HG03175 (cell line): ENCODE measurements at regions not wholly inside any gene's neighbourhood (a gene's known extent, or its start where the extent isn't known, plus 50 kb on each side); places are given as distances from the start of the nearest gene placed in this dataset.
"Not testable (repeated sequence)": the region's sequence is repeated elsewhere in the genome, so short reads cannot be mapped to it uniquely, and the experiment has no call there.

Experiments
- ATAC-seq: cut with Tn5 transposase; IDR thresholded peaks from one replicate; pipeline ENCODE4 v1.9.1; 2021; ENCODE audit warnings: mild to moderate bottlenecking, moderate library complexity; ENCODE audit not compliant: unreplicated experiment

DNA sequence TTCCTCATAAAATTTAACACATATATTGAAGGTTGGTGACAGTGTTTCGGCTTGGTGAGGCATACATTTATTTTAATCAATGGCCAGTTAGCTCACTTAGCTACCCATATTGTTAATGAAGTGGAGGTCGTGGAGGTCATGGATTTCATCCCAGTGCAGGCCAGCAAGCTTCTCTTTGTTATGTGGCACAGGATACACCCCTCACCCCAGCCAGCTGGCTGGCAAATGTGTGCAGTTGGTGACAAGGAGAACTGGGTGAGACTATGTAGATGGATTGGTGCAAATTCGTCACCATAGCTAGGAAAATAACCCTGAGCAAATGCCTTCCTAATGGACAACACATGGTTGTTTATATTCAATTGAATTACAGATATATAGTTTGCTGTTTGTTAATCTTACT lies 50.5 kb upstream of the FOXP2 start:
- no peak for ATAC-seq

GRCh38 chr7:114363292-114363691 lies 51.3 kb upstream of the FOXP2 start:
- ATAC-seq, result no peak

DNA sequence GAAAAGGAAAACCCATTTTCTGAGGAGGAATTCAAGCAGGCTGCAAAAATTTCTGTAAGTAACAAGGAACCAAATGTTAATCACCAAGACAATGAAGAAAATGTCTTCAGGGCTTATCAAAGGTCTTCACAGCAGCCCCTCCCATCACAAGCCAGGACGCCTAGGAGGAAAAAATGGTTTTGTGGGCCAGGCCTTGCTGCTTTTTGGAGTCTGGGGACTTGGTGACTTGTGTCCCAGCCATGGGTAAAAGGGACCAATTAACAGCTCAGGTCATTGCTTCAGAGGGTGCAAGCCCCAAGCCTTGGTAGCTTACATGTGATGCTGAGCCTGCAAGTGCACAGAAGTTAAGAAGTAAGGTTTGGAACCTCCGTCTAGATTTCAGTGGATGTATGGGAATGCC lies 55.7 kb upstream of the FOXP2 start:
- ATAC-seq, result no peak

DNA sequence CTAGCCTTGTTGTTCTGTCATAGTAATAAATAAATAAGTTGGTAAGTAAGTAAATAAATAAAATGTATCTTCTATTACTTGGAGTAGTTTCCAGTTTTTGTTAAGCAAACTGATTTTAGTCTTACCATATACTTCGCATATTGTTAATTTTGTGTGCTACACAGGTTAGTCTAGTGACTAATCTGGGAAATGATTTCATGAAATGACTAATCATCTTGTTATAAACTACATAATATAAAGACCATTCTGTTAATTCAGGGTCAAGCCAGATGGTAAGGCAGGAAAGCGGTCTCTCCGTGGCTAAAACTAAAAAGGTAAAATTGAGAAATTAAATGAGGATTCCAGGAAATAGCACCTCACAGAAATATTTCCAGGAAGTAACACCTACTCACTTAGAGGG lies 58.5 kb upstream of the FOXP2 start:
- no peak for ATAC-seq

- ATAC-seq, result no peak
These were observed 60.3 kb upstream of the FOXP2 start for GRCh38 chr7:114354306-114354705.

DNA sequence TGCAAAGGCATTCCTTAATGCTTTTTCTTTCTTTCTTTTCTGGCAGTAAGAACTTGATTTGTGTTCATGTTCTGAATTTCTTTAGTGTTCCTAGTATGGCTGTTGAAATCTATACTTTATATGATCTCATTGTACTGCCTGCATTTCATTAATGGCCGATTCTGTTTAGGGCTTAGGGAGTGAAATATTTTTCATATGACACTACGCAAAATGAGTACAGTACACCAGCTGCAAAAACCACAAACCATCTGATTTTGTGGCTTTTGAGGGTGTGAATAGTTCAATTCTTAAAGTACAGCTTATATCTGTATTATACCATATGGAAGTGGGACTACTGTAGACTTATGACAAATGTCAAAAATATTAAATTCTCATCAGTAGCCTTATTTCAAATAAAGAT lies 69.1 kb upstream of the FOXP2 start:
- ATAC-seq, result no peak

DNA sequence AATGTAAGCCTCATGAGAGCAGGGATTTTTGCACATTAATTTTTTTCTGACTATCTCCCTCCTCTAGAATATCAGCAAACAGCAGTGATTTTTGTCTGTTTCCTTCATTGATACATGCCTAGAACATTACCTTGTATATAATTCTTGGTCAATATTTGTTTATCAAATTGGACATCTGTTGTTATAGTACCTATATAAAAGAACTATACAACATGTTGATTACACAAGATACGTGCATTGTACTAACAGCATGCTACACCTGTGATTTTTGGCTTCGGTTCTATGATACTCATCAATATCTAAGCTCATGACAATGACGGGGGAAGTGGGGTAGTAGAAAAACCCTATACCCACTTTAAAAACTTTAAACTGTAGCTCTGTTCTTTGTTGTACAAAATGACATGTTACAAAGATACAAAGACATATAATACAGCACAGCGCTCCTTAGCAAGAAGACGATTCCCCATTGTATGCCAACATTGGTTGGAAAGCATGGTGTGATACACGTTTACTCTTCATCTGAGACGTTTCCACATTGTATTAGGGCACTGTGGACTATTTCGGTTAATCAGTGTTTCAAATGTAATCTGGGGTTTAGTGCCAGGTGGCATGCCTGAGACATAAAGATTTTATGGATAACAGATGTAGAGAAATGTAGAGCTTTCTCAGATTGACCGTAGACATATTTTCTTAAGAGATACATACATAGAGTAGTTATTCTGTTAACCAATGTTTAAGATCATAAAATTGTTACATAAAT lies 70.5 kb upstream of the FOXP2 start:
- ATAC-seq, result no peak

DNA sequence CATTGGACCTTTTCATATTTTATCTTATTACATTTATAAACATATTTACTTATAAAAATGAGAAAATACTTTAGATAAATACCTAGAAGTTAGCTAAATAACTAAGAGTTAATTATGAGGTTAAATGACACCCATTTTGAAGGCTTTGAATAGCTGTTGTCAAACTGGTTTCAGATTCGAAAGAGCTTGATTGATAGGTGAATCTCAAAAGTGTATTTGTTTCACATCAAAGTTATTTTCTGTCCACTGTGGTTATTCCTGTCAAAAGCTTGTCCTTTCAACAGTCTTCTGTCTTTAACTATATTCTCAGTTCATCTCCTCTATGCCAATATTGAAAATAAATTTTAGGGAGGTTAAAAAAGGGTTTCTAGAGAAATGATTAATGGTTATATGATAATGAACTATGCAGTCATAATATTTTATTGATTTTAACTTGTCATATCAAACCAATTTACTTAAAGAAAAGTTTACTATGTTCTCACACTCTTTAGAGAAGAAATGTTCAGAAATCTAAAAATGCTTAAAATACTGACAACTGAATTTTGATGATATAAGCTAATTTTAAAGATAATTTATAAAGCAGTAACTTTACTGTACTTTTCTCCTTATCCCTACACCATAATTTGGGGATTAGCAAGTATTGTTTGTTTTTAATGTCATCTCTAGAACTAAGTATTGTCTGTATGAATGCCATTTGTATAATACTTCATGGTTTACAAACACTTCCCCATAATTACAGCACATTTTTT lies 72.0 kb upstream of the FOXP2 start:
- no peak for ATAC-seq

DNA sequence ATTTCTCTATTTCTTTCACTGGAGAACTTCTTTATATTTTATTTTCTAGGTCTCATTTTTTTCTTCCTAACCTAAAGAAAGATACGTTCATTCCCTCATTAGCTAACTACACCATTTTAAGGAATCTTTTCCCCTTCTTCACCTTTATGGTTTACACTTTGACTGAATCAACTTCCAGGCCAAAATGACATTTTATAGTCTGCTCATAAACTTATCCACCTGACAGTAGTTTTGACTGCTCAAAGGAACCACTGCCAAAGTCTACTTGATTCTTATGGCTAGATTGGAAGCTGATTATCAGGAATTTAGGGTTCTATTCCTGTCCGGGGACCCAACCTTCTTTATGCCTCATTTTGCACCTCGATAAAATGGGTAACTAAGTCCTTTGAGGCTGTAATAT lies 73.0 kb upstream of the FOXP2 start:
- no peak for ATAC-seq

DNA sequence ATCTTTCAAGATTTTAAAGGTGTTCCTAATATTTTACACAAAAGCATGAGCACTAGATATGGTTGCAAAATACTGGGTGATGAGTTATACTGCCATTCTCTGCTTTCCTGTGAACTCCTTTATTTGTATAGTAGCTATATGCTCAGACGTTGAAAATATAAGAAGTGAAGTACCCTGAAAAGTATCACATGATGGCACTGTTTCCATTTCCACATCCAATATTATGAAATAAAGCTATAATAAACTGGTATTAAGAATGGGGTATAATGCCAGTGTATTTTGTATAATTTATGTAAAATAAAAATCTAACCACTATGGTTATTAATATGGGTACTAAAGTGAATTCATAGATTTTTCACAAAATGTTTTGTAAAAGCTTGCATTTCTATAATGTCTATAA lies 79.6 kb upstream of the FOXP2 start:
- ATAC-seq, result no peak

DNA sequence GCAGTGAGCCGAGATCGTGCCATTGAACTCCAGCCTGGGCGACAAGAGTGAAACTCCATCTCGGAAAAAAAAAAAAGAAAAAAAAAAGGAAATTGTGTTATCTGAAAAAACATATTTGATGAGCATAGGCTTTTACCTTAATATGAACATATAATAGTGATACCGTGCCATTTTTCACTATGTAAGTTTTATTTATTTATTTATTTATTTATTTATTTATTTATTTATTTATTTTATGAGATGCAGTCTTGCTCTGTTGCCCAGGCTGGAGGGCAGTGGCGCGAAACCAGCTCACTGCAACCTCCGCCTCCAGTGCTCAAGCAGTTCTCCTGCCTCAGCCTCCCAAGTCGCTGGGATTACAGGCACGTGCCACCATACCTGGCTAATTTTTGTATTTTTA lies 85.2 kb upstream of the FOXP2 start:
- ATAC-seq, result not testable (repeated sequence)

DNA sequence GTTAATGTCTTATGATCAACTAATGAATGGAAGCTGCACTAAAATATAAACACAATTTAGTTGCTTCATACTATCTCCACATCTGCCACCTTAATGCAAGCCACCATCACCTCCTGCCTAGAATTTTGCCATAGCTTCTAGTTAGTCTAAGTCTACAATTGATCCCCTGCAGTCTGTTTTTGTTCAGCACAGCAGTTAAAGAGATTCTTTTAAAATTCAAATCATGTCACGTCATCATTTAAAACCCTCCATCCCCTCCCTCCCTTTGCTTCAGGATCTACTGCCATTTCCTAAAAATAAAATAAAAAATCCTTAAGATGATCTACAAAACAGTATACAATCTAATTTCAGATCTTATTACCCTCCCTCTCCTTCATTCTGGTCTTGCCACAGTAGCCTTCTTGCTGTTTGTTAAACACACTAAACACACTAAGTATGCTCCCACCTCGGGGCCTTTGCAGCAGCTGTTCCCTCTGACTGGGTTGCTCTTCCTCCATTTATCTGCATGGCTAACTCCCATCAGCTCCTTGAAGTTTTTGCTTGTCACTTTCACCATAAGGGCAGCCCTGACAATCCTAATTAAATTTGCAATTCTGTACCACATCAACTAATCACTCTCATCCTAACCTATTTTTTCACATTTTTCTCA lies 97.0 kb upstream of the FOXP2 start:
- no peak for ATAC-seq

- ATAC-seq, result no peak
These were observed 102.0 kb upstream of the FOXP2 start for GRCh38 chr7:114312649-114313048.

DNA sequence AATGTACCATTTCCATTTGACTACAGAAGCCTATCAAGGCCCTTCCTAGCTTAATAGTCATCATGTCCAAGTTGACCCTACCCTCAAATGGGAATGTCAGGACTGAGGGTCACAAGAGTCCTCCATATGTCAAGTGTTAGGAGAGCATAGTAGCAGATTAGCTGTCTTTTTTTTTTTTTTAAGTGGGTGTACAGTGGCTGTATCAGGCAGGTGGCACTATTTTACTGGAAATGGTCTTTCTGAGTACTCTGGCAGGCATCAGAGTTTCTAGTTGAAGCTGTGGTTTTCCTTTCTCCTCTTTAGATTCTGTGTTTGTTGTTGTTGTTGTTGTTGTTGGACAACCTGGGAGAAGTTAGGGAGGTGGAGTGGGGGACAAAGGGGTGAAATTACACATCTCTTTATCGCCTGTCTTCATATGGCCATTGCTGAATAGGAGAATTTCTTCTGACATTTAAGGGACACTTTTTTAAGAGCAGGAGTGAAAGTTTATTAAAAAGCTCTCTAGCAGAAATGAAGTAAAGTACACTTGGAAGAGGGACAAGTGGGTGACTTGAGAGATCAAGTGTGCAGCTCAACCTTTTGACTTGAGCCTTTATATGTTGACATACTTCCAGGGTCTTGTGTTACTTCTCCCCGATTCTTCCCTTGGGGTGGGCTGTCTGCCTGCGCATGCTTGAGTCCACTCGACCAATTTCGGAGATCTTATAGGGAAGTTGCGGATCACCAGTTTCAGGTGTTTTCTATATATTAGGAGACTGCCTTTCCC lies 104.1 kb upstream of the FOXP2 start:
- ATAC-seq, result no peak

DNA sequence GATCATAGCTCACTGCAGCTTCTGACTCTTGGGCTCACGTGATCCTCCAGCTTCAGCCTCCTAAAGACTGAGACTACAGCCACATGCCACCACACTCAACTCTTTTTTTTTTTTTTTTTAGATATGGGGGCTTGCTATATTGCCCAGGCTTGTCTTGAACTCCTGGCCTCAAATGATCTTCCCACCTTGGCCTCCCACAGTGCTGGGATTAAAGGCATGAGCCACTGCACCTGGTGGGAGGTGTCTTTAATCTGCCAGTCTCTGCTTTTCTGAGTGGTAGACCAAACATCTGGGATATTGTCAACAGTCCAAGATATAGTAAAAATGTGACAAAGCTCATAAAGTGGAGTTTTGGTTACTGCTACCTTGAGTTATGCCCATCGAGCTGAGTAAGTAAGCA lies 104.9 kb upstream of the FOXP2 start:
- ATAC-seq, result no peak

DNA sequence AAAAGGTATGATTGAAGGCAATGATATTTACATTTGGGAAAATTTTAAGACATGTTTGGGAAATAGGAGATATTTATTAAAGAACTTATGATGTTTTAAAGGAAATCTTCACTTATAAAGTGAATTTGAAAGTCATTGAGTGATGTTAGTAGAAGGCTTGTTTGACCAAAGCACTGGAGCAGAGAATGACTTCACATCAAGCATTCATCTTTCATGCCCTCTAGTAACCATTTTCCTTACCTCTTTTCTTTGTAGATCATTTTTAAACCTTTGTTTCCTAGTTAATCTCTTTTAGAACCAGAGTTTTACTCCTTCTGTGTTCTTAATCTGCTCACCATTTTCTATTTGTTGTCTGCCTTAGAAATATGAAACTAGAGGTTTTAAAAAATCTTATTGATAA lies 111.3 kb upstream of the FOXP2 start:
- no peak for ATAC-seq

GRCh38 chr7:114302858-114303257 lies 111.8 kb upstream of the FOXP2 start:
- ATAC-seq, result no peak

- ATAC-seq, result no peak
These were observed 116.6 kb upstream of the FOXP2 start for GRCh38 chr7:114298011-114298410.

DNA sequence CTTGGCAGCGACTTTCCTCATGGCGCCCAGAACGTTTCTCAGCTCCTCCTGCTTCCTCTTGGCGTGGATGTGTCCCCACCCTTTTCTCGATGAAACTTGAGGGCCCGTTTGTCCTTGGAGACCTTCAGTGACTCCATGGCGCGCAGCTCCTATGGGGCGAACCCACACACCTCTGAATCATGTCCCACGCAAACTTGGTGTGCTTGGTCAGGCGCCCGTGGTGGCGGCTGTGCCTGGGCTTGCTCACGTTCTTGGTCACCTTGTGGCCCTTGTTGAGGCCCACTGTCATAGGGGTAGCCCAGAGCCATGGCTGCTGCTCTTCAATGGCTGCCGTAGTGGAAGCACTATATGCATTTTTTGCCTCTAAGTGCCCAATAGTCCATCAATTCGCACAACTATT lies 117.5 kb upstream of the FOXP2 start:
- no peak for ATAC-seq

DNA sequence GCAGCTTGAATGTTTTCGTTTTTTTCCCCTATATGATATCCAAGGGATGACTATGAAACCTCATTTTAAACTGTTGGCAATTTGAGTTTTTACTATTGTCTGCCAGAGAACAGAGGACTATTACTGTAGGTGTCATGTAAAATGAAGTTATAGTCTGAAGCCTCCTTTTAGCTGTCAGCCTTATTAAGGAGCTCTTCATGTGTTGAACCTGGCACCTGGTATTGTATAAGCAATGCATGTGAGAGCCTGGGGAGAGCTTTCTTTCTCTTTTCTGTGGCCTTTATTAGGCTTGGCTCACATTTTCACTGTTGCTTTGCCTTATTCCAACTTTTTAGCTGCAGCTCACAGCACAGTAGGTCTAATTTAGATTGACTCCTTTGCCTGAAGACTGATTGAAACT lies 119.1 kb upstream of the FOXP2 start:
- ATAC-seq, result no peak

DNA sequence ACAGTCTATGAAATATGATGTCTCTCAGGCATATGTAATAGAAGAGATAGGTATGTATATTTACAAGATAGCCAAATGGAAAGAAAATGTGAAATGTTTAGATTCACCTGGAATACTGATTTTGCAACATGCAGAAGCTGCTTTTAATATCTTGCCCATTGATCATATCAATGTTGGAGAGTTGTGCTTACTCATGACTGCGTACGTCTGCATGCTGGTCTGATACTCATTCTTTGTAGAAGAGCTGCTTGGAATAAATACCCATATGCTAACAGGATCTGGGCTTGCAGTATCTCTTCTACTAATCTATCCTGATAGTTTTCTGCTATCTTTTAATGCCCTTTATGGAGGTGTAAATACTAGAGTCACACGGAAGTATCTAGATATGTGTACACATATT lies 120.6 kb upstream of the FOXP2 start:
- no peak for ATAC-seq
